ENCODE measurements at regions not wholly inside any gene's neighbourhood (a gene's known extent, or its start where the extent isn't known, plus 50 kb on each side); places are given as distances from the start of the nearest gene placed in this dataset.

- no peak for DNase-seq (ENCODE audit: low read depth)
Measured at GRCh38 chr2:23241611-23242245, 143.3 kb upstream of the KLHL29 start.

GRCh38 chr2:23243073-23243659 lies 141.8 kb upstream of the KLHL29 start:
- DNase-seq (ENCODE audit: low read depth) = no peak

- no peak for DNase-seq (ENCODE audit: low read depth)
Measured at GRCh38 chr2:23244617-23245016, 140.4 kb upstream of the KLHL29 start.

- DNase-seq (ENCODE audit: low read depth) = no peak
Measured at GRCh38 chr2:23246992-23247683, 137.8 kb upstream of the KLHL29 start.

GRCh38 chr2:23248667-23249066 lies 136.3 kb upstream of the KLHL29 start:
- no peak for DNase-seq (ENCODE audit: low read depth)

- no peak for DNase-seq (ENCODE audit: low read depth)
Measured at GRCh38 chr2:23249348-23249747, 135.6 kb upstream of the KLHL29 start.

- DNase-seq (ENCODE audit: low read depth) = no peak
Measured at GRCh38 chr2:23250371-23250770, 134.6 kb upstream of the KLHL29 start.

GRCh38 chr2:23256643-23257042 lies 128.3 kb upstream of the KLHL29 start:
- DNase-seq (ENCODE audit: low read depth) = no peak

- DNase-seq (ENCODE audit: low read depth) = no peak
Measured at GRCh38 chr2:23260621-23261020, 124.4 kb upstream of the KLHL29 start.

GRCh38 chr2:23268467-23269263 lies 116.3 kb upstream of the KLHL29 start:
- DNase-seq (ENCODE audit: low read depth) = no peak

GRCh38 chr2:23269747-23270146 lies 115.2 kb upstream of the KLHL29 start:
- no peak for DNase-seq (ENCODE audit: low read depth)

GRCh38 chr2:23270810-23271209 lies 114.2 kb upstream of the KLHL29 start:
- no peak for DNase-seq (ENCODE audit: low read depth)

- DNase-seq (ENCODE audit: low read depth) = no peak
Measured at GRCh38 chr2:23271230-23271629, 113.7 kb upstream of the KLHL29 start.

GRCh38 chr2:23273786-23274185 lies 111.2 kb upstream of the KLHL29 start:
- no peak for DNase-seq (ENCODE audit: low read depth)

GRCh38 chr2:23280401-23280800 lies 104.6 kb upstream of the KLHL29 start:
- DNase-seq (ENCODE audit: low read depth) = no peak

- no peak for DNase-seq (ENCODE audit: low read depth)
Measured at GRCh38 chr2:23283653-23284052, 101.3 kb upstream of the KLHL29 start.

- no peak for DNase-seq (ENCODE audit: low read depth)
Measured at GRCh38 chr2:23285091-23285800, 99.7 kb upstream of the KLHL29 start.

GRCh38 chr2:23286031-23286757 lies 98.8 kb upstream of the KLHL29 start:
- no peak for DNase-seq (ENCODE audit: low read depth)

GRCh38 chr2:23286758-23287704 lies 97.9 kb upstream of the KLHL29 start:
- DNase-seq (ENCODE audit: low read depth) = no peak

- no peak for DNase-seq (ENCODE audit: low read depth)
Measured at GRCh38 chr2:23289671-23290070, 95.3 kb upstream of the KLHL29 start.

Data from activated T-cell treated with anti-CD3 and anti-CD28 coated beads for 24 hours (primary cell).